ENCODE measurements at regions not wholly inside any gene's neighbourhood (a gene's known extent, or its start where the extent isn't known, plus 50 kb on each side); places are given as distances from the start of the nearest gene placed in this dataset.
"Not testable (repeated sequence)": the region's sequence is repeated elsewhere in the genome, so short reads cannot be mapped to it uniquely, and the experiment has no call there.

DNA sequence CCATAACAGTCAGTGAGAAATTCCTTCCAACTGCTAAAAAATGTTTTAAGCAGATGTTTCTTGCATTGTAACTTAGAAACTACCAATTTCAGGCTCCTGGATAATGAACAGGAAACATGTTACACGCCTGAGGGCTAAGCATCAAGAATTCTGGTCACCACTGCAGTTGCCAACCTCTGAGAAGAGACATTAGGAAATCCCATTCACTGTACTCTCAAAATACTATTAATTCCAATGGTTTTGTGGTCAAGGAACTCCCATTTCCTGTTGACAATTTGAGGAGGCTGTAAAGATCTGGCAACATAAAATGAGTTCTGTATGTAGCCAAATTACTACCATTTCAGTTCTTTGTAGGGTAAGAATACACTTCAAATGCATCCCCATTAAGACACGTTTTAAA lies 456.0 kb upstream of the MEF2C start:
- TF ChIP-seq, protein P1, sequence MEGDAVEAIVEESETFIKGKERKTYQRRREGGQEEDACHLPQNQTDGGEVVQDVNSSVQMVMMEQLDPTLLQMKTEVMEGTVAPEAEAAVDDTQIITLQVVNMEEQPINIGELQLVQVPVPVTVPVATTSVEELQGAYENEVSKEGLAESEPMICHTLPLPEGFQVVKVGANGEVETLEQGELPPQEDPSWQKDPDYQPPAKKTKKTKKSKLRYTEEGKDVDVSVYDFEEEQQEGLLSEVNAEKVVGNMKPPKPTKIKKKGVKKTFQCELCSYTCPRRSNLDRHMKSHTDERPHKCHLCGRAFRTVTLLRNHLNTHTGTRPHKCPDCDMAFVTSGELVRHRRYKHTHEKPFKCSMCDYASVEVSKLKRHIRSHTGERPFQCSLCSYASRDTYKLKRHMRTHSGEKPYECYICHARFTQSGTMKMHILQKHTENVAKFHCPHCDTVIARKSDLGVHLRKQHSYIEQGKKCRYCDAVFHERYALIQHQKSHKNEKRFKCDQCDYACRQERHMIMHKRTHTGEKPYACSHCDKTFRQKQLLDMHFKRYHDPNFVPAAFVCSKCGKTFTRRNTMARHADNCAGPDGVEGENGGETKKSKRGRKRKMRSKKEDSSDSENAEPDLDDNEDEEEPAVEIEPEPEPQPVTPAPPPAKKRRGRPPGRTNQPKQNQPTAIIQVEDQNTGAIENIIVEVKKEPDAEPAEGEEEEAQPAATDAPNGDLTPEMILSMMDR (IDR thresholded peaks at IDR 0.05) = no peak
- TF ChIP-seq POLR2A (IDR thresholded peaks at IDR 0.05) = no peak
- 56 to 62% methylated on average over 2 of the region's 2 CpGs for WGBS, 2 donors
- intact Hi-C loops (cut with DNase I; ENCODE audit: low total_unique reads) = no loop called here
- no peak for DNase-seq (ENCODE audit: low spot score in 2 of 2)
- no peak overlapping the region for H3K4me3 ChIP-seq (ENCODE audit: low read depth, poor library complexity, severe bottlenecking)

DNA sequence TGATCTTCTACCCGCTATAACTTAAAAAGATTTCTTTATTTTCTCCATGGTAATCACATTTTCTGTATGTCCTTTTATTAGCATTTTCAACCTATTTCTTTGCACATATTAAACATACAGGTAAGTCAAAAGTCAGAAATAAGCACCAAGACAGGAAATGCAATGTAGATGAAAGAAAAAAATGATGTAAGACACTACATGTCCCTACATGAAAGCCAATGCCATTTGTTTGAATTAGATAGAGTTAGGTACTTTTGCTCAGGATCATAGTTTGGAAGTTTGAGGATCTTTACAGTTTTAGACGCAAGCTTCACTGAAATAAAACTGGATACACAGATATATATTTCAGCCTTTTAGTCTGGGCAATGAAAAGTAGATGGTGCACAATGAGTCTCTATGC lies 453.1 kb upstream of the MEF2C start:
- TF ChIP-seq POLR2A (IDR thresholded peaks at IDR 0.05) = no peak
- TF ChIP-seq, protein P1 (IDR thresholded peaks at IDR 0.05) = no peak
- H3K4me3 ChIP-seq (ENCODE audit: low read depth, poor library complexity, severe bottlenecking) = no peak overlapping the region
- intact Hi-C loops (cut with DNase I; ENCODE audit: low total_unique reads) = no loop called here
- 84 to 90% methylated on average over 2 of the region's 2 CpGs for WGBS, 2 donors
- DNase-seq (ENCODE audit: low spot score in 2 of 2) = no peak

DNA sequence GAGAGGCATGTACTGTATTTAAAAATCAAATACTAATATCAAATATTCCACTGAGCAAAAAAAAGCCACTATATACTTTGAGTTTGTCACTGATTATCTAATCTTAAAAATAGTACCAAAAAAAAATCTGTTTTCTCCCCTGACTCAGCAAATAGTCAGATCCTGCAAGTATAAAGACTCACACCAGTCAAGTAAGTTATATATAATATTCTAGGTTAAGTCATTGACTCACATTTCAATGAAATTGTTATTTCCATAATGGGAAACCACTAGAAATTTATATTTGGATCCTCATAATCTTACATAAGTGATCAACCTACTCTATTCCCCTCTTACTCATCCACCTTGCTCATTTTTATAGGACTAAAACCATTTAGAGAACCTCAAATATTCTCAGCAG lies 447.2 kb upstream of the MEF2C start:
- TF ChIP-seq, protein P1 (IDR thresholded peaks at IDR 0.05) = no peak
- DNase-seq (ENCODE audit: low spot score in 2 of 2) = no peak
- intact Hi-C loops (cut with DNase I; ENCODE audit: low total_unique reads) = no loop called here
- no peak overlapping the region for H3K4me3 ChIP-seq (ENCODE audit: low read depth, poor library complexity, severe bottlenecking)

DNA sequence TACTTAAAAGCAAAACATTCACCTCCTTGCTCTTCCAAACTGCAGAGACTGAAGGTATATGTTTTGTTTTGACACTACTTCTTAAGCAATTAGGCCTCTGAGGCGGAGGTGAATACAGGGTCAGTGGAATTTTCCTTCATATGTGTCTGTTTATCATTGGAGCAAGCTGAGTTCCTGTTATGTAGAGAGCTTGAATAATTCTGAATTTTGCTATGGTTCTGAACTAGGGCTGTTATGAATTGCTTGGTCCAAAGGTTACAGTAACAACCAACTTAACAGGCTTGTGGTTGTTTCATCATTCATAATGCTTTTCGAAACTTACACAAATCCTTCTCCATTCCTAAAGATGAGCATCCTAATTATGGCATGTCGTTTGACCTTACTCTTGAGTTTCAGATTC lies 444.6 kb upstream of the MEF2C start:
- H3K4me3 ChIP-seq (ENCODE audit: low read depth, poor library complexity, severe bottlenecking) = no peak overlapping the region
- TF ChIP-seq POLR2A (IDR thresholded peaks at IDR 0.05) = no peak
- TF ChIP-seq, protein P1 (IDR thresholded peaks at IDR 0.05) = no peak
- WGBS, 2 donors = 82 to 87% methylated on average over 3 of the region's 3 CpGs
- intact Hi-C loops (cut with DNase I; ENCODE audit: low total_unique reads) = no loop called here
- no peak for DNase-seq (ENCODE audit: low spot score in 2 of 2)

DNA sequence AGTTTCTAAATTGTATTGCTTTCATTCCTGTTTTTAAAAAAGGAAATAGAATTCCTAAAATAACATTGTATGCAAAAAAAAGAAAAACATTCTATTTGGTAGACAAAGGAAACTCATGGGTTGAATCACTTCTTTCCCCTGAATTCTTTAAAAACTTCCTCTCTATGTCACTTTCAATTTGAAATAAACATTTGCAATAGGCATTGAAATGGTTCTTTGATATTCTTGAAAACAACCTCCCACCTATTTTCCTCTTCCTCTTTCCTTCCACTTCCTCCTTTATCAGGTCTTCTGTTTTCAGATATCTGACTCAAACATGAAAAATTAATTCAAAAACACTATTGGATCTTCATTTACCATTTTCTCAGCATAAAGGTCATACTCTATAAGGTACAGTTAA lies 442.0 kb upstream of the MEF2C start:
- no peak for TF ChIP-seq POLR2A (IDR thresholded peaks at IDR 0.05)
- TF ChIP-seq, protein P1 (IDR thresholded peaks at IDR 0.05) = no peak
- no peak overlapping the region for H3K4me3 ChIP-seq (ENCODE audit: low read depth, poor library complexity, severe bottlenecking)
- DNase-seq (ENCODE audit: low spot score in 2 of 2) = no peak
- intact Hi-C loops (cut with DNase I; ENCODE audit: low total_unique reads) = no loop called here

DNA sequence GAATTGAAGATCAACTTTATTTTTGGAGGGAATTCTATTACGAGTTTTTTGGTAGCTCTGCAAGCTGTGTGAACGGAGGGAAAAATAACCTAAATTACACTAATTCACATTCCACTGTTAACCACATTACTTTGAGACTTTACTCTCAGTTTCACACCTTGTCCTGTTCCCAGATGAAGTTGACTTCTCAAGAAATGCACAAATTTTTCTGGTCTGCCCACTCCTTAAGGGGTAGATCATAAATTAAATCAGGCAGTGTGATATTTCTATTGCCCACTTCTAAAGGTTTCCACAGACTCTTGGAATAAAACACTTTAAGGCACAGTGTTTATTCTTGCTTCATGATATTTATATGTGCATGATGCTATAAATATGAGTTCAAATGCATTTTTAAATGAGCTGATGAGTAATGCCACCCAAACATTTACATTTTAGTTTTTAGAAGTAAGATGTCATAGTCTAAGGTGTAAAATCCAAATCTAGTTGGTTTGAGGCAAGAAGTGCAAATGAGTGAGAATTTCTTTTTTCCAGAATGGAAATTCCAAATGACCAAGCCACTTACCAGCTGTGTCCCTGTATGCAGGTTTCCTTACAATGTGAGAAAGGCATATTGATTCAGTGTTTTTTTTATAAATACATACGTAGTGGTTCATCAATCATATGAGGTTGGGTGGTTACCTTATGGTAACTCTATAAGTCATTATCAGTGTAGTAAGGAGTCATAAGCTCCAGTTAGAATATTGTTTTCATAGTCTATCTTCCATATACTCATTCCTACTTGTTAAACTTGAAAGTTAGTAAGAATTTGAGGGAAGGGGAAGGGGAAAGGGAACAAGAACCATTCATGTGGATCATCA lies 437.7 kb upstream of the MEF2C start:
- WGBS, 2 donors = 81 to 86% methylated on average over 3 of the region's 3 CpGs

DNA sequence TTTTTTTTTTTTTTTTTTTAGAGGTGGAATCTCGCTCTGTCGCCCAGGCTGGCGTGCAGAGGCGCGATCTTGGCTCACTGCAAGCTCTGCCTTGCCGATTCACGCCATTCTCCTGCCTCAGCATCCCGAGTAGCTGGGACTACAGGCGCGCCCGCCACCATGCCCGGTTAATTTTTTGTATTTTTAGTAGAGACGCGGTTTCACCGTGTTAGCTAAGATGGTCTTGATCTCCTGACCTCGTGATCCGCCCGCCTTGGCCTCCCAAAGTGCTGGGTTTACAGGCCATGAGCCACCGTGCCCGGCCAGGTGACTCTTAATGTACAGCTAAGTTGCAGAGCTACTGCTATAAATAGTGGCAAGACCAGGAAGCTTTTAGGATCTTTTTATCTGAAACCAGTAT lies 434.9 kb upstream of the MEF2C start:
- intact Hi-C loops (cut with DNase I; ENCODE audit: low total_unique reads); H3K4me3 ChIP-seq (ENCODE audit: low read depth, poor library complexity, severe bottlenecking); DNase-seq (ENCODE audit: low spot score in 2 of 2): not testable (repeated sequence)
- 96% methylated on average over 20 of the region's 20 CpGs for WGBS, 2 donors

More for the DNA sequence above, 437.7 kb upstream of the MEF2C start:
- intact Hi-C loops (cut with DNase I; ENCODE audit: low total_unique reads) = no loop called here
- no peak for DNase-seq (ENCODE audit: low spot score in 2 of 2)
- no peak overlapping the region for H3K4me3 ChIP-seq (ENCODE audit: low read depth, poor library complexity, severe bottlenecking)
- TF ChIP-seq POLR2A (IDR thresholded peaks at IDR 0.05) = no peak
- TF ChIP-seq, protein P1 (IDR thresholded peaks at IDR 0.05) = no peak
